Suprapubic skin (tissue), 4 donors: ENCODE measurements at regions not wholly inside any gene's neighbourhood (a gene's known extent, or its start where the extent isn't known, plus 50 kb on each side); places are given as distances from the start of the nearest gene placed in this dataset.

Source experiments
- EP300 ChIP-seq: sonication (generic); formaldehyde crosslinking; IDR thresholded peaks from one replicate; pipeline ENCODE4 v1.6.1; 2017; ENCODE audit warnings: antibody characterized with exemption
- POLR2AphosphoS5 ChIP-seq, 3 donors: sonication (generic); formaldehyde crosslinking; IDR thresholded peaks; one replicate each; pipeline ENCODE4 v1.6.1; 2017; ENCODE audit warnings: antibody characterized with exemption in 3 of 3
- TF ChIP-seq, protein P1 (sequence below), 2 donors: fragments of 200-600 bp in 1 of 2; fragments of 450-650 bp in 1 of 2; sonication (generic) in 1 of 2; IDR thresholded peaks; one replicate each; pipeline ENCODE4 v1.5.1; 2016 to 2019; ENCODE audit warnings: antibody characterized with exemption in 2 of 2, mild to moderate bottlenecking in 1 of 2, moderate library complexity in 1 of 2

GRCh38 chr6:47162231-47162630, 120.1 kb upstream of the ADGRF1 start:
- TF ChIP-seq, protein P1, sequence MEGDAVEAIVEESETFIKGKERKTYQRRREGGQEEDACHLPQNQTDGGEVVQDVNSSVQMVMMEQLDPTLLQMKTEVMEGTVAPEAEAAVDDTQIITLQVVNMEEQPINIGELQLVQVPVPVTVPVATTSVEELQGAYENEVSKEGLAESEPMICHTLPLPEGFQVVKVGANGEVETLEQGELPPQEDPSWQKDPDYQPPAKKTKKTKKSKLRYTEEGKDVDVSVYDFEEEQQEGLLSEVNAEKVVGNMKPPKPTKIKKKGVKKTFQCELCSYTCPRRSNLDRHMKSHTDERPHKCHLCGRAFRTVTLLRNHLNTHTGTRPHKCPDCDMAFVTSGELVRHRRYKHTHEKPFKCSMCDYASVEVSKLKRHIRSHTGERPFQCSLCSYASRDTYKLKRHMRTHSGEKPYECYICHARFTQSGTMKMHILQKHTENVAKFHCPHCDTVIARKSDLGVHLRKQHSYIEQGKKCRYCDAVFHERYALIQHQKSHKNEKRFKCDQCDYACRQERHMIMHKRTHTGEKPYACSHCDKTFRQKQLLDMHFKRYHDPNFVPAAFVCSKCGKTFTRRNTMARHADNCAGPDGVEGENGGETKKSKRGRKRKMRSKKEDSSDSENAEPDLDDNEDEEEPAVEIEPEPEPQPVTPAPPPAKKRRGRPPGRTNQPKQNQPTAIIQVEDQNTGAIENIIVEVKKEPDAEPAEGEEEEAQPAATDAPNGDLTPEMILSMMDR (IDR thresholded peaks at IDR 0.05): no peak
- TF ChIP-seq EP300: no peak
- no peak for TF ChIP-seq POLR2AphosphoS5 (IDR thresholded peaks at IDR 0.05)
